C4-2B (cell line): ENCODE measurements at regions not wholly inside any gene's neighbourhood (a gene's known extent, or its start where the extent isn't known, plus 50 kb on each side); places are given as distances from the start of the nearest gene placed in this dataset.

Source experiments
- ZFX ChIP-seq: fragments of 450-650 bp; IDR thresholded peaks from 2 replicates; pipeline ENCODE4 v1.6.1; 2017
- TF ChIP-seq, protein P1 (sequence below): fragments of 450-650 bp; conservative IDR thresholded peaks from 2 replicates; pipeline ENCODE4 v1.5.1; 2017; ENCODE audit warnings: mild to moderate bottlenecking

- TF ChIP-seq, protein P1, sequence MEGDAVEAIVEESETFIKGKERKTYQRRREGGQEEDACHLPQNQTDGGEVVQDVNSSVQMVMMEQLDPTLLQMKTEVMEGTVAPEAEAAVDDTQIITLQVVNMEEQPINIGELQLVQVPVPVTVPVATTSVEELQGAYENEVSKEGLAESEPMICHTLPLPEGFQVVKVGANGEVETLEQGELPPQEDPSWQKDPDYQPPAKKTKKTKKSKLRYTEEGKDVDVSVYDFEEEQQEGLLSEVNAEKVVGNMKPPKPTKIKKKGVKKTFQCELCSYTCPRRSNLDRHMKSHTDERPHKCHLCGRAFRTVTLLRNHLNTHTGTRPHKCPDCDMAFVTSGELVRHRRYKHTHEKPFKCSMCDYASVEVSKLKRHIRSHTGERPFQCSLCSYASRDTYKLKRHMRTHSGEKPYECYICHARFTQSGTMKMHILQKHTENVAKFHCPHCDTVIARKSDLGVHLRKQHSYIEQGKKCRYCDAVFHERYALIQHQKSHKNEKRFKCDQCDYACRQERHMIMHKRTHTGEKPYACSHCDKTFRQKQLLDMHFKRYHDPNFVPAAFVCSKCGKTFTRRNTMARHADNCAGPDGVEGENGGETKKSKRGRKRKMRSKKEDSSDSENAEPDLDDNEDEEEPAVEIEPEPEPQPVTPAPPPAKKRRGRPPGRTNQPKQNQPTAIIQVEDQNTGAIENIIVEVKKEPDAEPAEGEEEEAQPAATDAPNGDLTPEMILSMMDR, result no peak
- TF ChIP-seq ZFX, result no peak
Measured at GRCh38 chr5:23677996-23678395, 170.6 kb downstream of the PRDM9 start.
